ENCODE measurements at regions not wholly inside any gene's neighbourhood (a gene's known extent, or its start where the extent isn't known, plus 50 kb on each side); places are given as distances from the start of the nearest gene placed in this dataset.

DNA sequence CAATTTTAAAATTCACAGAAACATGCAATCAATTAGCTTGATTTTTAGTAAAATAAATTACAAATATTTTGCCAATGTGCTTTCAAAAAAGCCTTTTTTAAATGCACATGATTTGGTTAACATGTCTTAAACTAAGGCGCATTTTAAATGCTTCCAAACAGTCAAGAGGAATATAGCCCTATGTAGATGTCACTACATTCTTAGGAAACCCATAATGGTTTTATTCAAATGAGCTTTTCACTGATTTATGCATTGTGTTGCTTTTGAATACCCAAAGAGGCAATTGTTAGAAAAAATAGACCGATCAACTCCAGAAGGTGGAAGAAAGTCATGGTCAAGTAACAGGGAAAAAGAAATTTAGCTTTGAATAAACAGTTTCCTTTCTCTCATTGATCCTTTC, 366.9 kb upstream of the PPP2R3A start:
- TF ChIP-seq CTCF (IDR thresholded peaks at IDR 0.05 in 8 of 11, conservative IDR thresholded peaks at IDR 0.05 in 3 of 11): no peak
- TF ChIP-seq POLR2AphosphoS5 (IDR thresholded peaks at IDR 0.05): no peak
- no peak for TF ChIP-seq POLR2A (IDR thresholded peaks at IDR 0.05)

Measured in spleen (tissue), 7 donors.